ENCODE measurements at regions not wholly inside any gene's neighbourhood (a gene's known extent, or its start where the extent isn't known, plus 50 kb on each side); places are given as distances from the start of the nearest gene placed in this dataset.

GRCh38 chr9:84141741-84142370, 161.3 kb downstream of the RMI1 start:
- peaks cover 7% of the 10 kb centered on the region for H3K4me1 Mint-ChIP-seq
- TF ChIP-seq CTCF (conservative IDR thresholded peaks at IDR 0.05): no peak

GRCh38 chr9:84145031-84145430, 164.4 kb downstream of the RMI1 start:
- H3K27me3 ChIP-seq (ENCODE audit: control insufficient read depth, insufficient read depth, low read length, poor library complexity, severe bottlenecking): peaks cover 26% of the 10 kb centered on the region
- H3K9me3 ChIP-seq (ENCODE audit: control insufficient read depth, low read length): no peaks in the 10 kb centered on the region
- H3K9ac ChIP-seq (ENCODE audit: extremely low read depth, low read length, poor library complexity, severe bottlenecking): no peak overlapping the region
- H3K27me3 Mint-ChIP-seq (ENCODE audit: insufficient read depth): peaks cover 44% of the 10 kb centered on the region
- DNase-seq: no peak
- no peaks in the 10 kb centered on the region for H3K4me1 ChIP-seq (ENCODE audit: control insufficient read depth, insufficient read depth, low read length)
- no peaks in the 10 kb centered on the region for H3K36me3 ChIP-seq (ENCODE audit: control insufficient read depth, insufficient read depth, low read length)
- no peak overlapping the region for H3K27ac Mint-ChIP-seq
- peaks cover 7% of the 10 kb centered on the region for H3K4me1 Mint-ChIP-seq
- H3K36me3 Mint-ChIP-seq (ENCODE audit: low read depth): no peaks in the 10 kb centered on the region
- no peak overlapping the region for H3K4me3 Mint-ChIP-seq
- no peaks in the 10 kb centered on the region for H3K9me3 Mint-ChIP-seq
- whole genome bisulfite sequencing, 2 experiments (ENCODE audit: insufficient coverage in 1 of 2, insufficient read length in 1 of 2): 78 to 85% methylated on average over 1 to 3 of the region's 3 CpGs
- TF ChIP-seq CTCF (conservative IDR thresholded peaks at IDR 0.05): no peak
- H3K27ac ChIP-seq (ENCODE audit: low read depth, low read length): no peak overlapping the region
- H3K4me3 ChIP-seq (ENCODE audit: low read length): no peak overlapping the region

More at GRCh38 chr9:84141741-84142370, 161.3 kb downstream of the RMI1 start:
- peaks cover 58% of the 10 kb centered on the region for H3K27me3 ChIP-seq (ENCODE audit: control insufficient read depth, insufficient read depth, low read length, poor library complexity, severe bottlenecking)
- H3K36me3 ChIP-seq (ENCODE audit: control insufficient read depth, insufficient read depth, low read length): no peaks in the 10 kb centered on the region
- H3K27ac Mint-ChIP-seq: no peak overlapping the region
- no peak overlapping the region for H3K27ac ChIP-seq (ENCODE audit: low read depth, low read length)
- no peak overlapping the region for H3K4me3 Mint-ChIP-seq
- no peak overlapping the region for H3K9ac ChIP-seq (ENCODE audit: extremely low read depth, low read length, poor library complexity, severe bottlenecking)
- H3K9me3 Mint-ChIP-seq: no peaks in the 10 kb centered on the region
- H3K27me3 Mint-ChIP-seq (ENCODE audit: insufficient read depth): peaks cover 63% of the 10 kb centered on the region
- H3K9me3 ChIP-seq (ENCODE audit: control insufficient read depth, low read length): no peaks in the 10 kb centered on the region
- H3K4me3 ChIP-seq (ENCODE audit: low read length): no peak overlapping the region
- H3K4me1 ChIP-seq (ENCODE audit: control insufficient read depth, insufficient read depth, low read length): no peaks in the 10 kb centered on the region
- DNase-seq: no peak
- WGBS, 2 experiments (ENCODE audit: insufficient coverage in 1 of 2, insufficient read length in 1 of 2): 67 to 82% methylated on average over 1 to 5 of the region's 7 CpGs
- no peaks in the 10 kb centered on the region for H3K36me3 Mint-ChIP-seq (ENCODE audit: low read depth)

GRCh38 chr9:84145780-84146179, 165.2 kb downstream of the RMI1 start:
- no peaks in the 10 kb centered on the region for H3K4me1 ChIP-seq (ENCODE audit: control insufficient read depth, insufficient read depth, low read length)
- WGBS, 2 experiments (ENCODE audit: insufficient coverage in 1 of 2, insufficient read length in 1 of 2): 98 to 100% methylated on average over 1 to 2 of the region's 2 CpGs

More at GRCh38 chr9:84145780-84146179, 165.2 kb downstream of the RMI1 start:
- Mint-ChIP-seq H3K36me3 (ENCODE audit: low read depth) (no peaks in the 10 kb centered on the region), H3K4me1 (peaks cover 4% of the 10 kb centered on the region), H3K27me3 (ENCODE audit: insufficient read depth) (peaks cover 43% of the 10 kb centered on the region), H3K4me3 (no peak overlapping the region), H3K27ac (no peak overlapping the region), H3K9me3 (no peaks in the 10 kb centered on the region)
- TF ChIP-seq CTCF (conservative IDR thresholded peaks at IDR 0.05): no peak
- Histone ChIP-seq H3K4me3 (ENCODE audit: low read length) (no peak overlapping the region), H3K27ac (ENCODE audit: low read depth, low read length) (no peak overlapping the region), H3K36me3 (ENCODE audit: control insufficient read depth, insufficient read depth, low read length) (no peaks in the 10 kb centered on the region), H3K9me3 (ENCODE audit: control insufficient read depth, low read length) (no peaks in the 10 kb centered on the region), H3K27me3 (ENCODE audit: control insufficient read depth, insufficient read depth, low read length, poor library complexity, severe bottlenecking) (peaks cover 19% of the 10 kb centered on the region), H3K9ac (ENCODE audit: extremely low read depth, low read length, poor library complexity, severe bottlenecking) (no peak overlapping the region)
- no peak for DNase-seq

All from endodermal cell (in vitro differentiated cells).